ENCODE measurements at regions not wholly inside any gene's neighbourhood (a gene's known extent, or its start where the extent isn't known, plus 50 kb on each side); places are given as distances from the start of the nearest gene placed in this dataset.

- Mint-ChIP-seq H3K27me3 (no peaks in the 10 kb centered on the region), H3K36me3 (ENCODE audit: low read depth) (no peaks in the 10 kb centered on the region), H3K4me1 (ENCODE audit: low read depth) (no peaks in the 10 kb centered on the region), H3K27ac (no peak overlapping the region), H3K4me3 (no peak overlapping the region), H3K9me3 (peaks cover 2% of the 10 kb centered on the region)
- intact Hi-C loops (cut with DNase I, micrococcal nuclease), result no loop called here
- no peak for ATAC-seq (ENCODE audit: poor library complexity)
- Histone ChIP-seq H3K4me3 (ENCODE audit: low read length) (no peak overlapping the region), H3K27ac (ENCODE audit: low read depth in 1 of 2, low read length in 2 of 2) (no peak overlapping the region), H3K36me3 (ENCODE audit: insufficient read depth, low read length) (no peaks in the 10 kb centered on the region), H3K27me3 (ENCODE audit: control insufficient read depth in 1 of 2, insufficient read depth in 2 of 2, low read length in 2 of 2) (no peaks in the 10 kb centered on the region), H3K4me1 (ENCODE audit: insufficient read depth, low read length) (no peaks in the 10 kb centered on the region), H3K9me3 (ENCODE audit: control insufficient read depth in 1 of 2, insufficient read depth in 1 of 2, low read length in 2 of 2) (peaks cover 5 to 8% of the 10 kb centered on the region in 2 experiments)
- no peak for DNase-seq
- ChIA-PET CTCF (no interaction called here), POLR2A (no interaction called here)
- no peak for TF ChIP-seq CTCF (IDR thresholded peaks at IDR 0.05)
Measured at GRCh38 chr13:63190742-63191141, 1775.1 kb upstream of the PCDH20 start.

GRCh38 chr13:63190219-63190618, 1774.6 kb upstream of the PCDH20 start:
- TF ChIP-seq CTCF (IDR thresholded peaks at IDR 0.05), result no peak
- POLR2A ChIA-PET, result no interaction called here
- no peaks in the 10 kb centered on the region for H3K4me1 ChIP-seq (ENCODE audit: insufficient read depth, low read length)
- DNase-seq (no peak), ATAC-seq (ENCODE audit: poor library complexity) (no peak)
- Mint-ChIP-seq H3K27ac (no peak overlapping the region), H3K4me1 (ENCODE audit: low read depth) (no peaks in the 10 kb centered on the region), H3K36me3 (ENCODE audit: low read depth) (no peaks in the 10 kb centered on the region), H3K27me3 (no peaks in the 10 kb centered on the region), H3K9me3 (no peaks in the 10 kb centered on the region), H3K4me3 (no peak overlapping the region)
- H3K4me3 ChIP-seq (ENCODE audit: low read length), result no peak overlapping the region
- peaks cover 5 to 8% of the 10 kb centered on the region in 2 experiments for H3K9me3 ChIP-seq (ENCODE audit: control insufficient read depth in 1 of 2, insufficient read depth in 1 of 2, low read length in 2 of 2)
- no peak overlapping the region for H3K27ac ChIP-seq (ENCODE audit: low read depth in 1 of 2, low read length in 2 of 2)
- no peaks in the 10 kb centered on the region for H3K27me3 ChIP-seq (ENCODE audit: control insufficient read depth in 1 of 2, insufficient read depth in 2 of 2, low read length in 2 of 2)
- intact Hi-C loops (cut with DNase I, micrococcal nuclease), result no loop called here
- CTCF ChIA-PET, result no interaction called here
- no peaks in the 10 kb centered on the region for H3K36me3 ChIP-seq (ENCODE audit: insufficient read depth, low read length)

- ATAC-seq (ENCODE audit: poor library complexity), result no peak
- no peaks in the 10 kb centered on the region for H3K27me3 Mint-ChIP-seq
- Histone ChIP-seq H3K27me3 (ENCODE audit: control insufficient read depth in 1 of 2, insufficient read depth in 2 of 2, low read length in 2 of 2) (no peaks in the 10 kb centered on the region), H3K27ac (ENCODE audit: low read depth in 1 of 2, low read length in 2 of 2) (no peak overlapping the region), H3K4me3 (ENCODE audit: low read length) (no peak overlapping the region), H3K4me1 (ENCODE audit: insufficient read depth, low read length) (no peaks in the 10 kb centered on the region), H3K36me3 (ENCODE audit: insufficient read depth, low read length) (no peaks in the 10 kb centered on the region), H3K9me3 (ENCODE audit: control insufficient read depth in 1 of 2, insufficient read depth in 1 of 2, low read length in 2 of 2) (peaks cover 5 to 8% of the 10 kb centered on the region in 2 experiments)
- H3K36me3 Mint-ChIP-seq (ENCODE audit: low read depth), result no peaks in the 10 kb centered on the region
- H3K4me3 Mint-ChIP-seq, result no peak overlapping the region
- H3K27ac Mint-ChIP-seq, result no peak overlapping the region
- POLR2A ChIA-PET, result no interaction called here
- no peak for TF ChIP-seq CTCF (IDR thresholded peaks at IDR 0.05)
- intact Hi-C loops (cut with DNase I, micrococcal nuclease), result no loop called here
- H3K9me3 Mint-ChIP-seq, result no peaks in the 10 kb centered on the region
- no peak for DNase-seq
- H3K4me1 Mint-ChIP-seq (ENCODE audit: low read depth), result no peaks in the 10 kb centered on the region
- CTCF ChIA-PET, result no interaction called here
Measured at GRCh38 chr13:63189712-63190111, 1774.1 kb upstream of the PCDH20 start.
